CD14-positive monocyte (primary cell): ENCODE measurements at regions not wholly inside any gene's neighbourhood (a gene's known extent, or its start where the extent isn't known, plus 50 kb on each side); places are given as distances from the start of the nearest gene placed in this dataset.

Source experiments
- DNase-seq, 3 donors: peaks; one replicate each; pipeline ENCODE4 v3.0.0-alpha.2; 2011 to 2022
- H2AFZ ChIP-seq: 2 replicates; pipeline ENCODE4 v1.6.0; 2012; ENCODE audit warnings: mild to moderate bottlenecking, low read depth, low read length, inconsistent platforms; ENCODE audit not compliant: insufficient read depth, poor library complexity, severe bottlenecking
- H3K27ac ChIP-seq, 2 donors: 1 replicate in 1 of 2; 2 replicates in 1 of 2; pipeline ENCODE4 v1.5.1; 2012 to 2013; ENCODE audit warnings: low read length in 2 of 2, control low read depth in 1 of 2, inconsistent platforms in 1 of 2, low read depth in 1 of 2, mild to moderate bottlenecking in 1 of 2
- H3K27me3 ChIP-seq, 2 donors: one replicate each; pipeline versions ENCODE4 v1.6.0 to v1.6.1; 2011 to 2013; ENCODE audit warnings: low read length in 2 of 2; ENCODE audit not compliant: control insufficient read depth in 2 of 2, insufficient read depth in 2 of 2
- H3K36me3 ChIP-seq, 2 donors: replicated peaks in 1 of 2; 1 replicate in 1 of 2; 2 replicates in 1 of 2; pipeline versions ENCODE4 v1.5.1 to v1.6.1; 2012 to 2013; ENCODE audit warnings: low read length in 2 of 2, control low read depth in 1 of 2, inconsistent platforms in 1 of 2, mild to moderate bottlenecking in 1 of 2; ENCODE audit not compliant: insufficient read depth in 2 of 2, control insufficient read depth in 1 of 2
- H3K4me1 ChIP-seq, 2 donors: 1 replicate in 1 of 2; 2 replicates in 1 of 2; pipeline versions ENCODE4 v1.5.1 to v1.6.1; 2012 to 2013; ENCODE audit warnings: low read length in 2 of 2, control low read depth in 1 of 2, inconsistent platforms in 1 of 2, mild to moderate bottlenecking in 1 of 2, moderate library complexity in 1 of 2; ENCODE audit not compliant: insufficient read depth in 2 of 2, control insufficient read depth in 1 of 2
- H3K4me2 ChIP-seq: replicated peaks from 2 replicates; pipeline ENCODE3; 2012; ENCODE audit warnings: low read length, moderate library complexity, mild to moderate bottlenecking; ENCODE audit not compliant: poor library complexity, severe bottlenecking; ENCODE audit errors: extremely low read depth
- H3K4me3 ChIP-seq, 3 experiments: fragments of 200-600 bp in 1 of 3; sonication (generic) in 1 of 3; replicated peaks in 1 of 3; 1 replicate in 2 of 3; 2 replicates in 1 of 3; pipeline ENCODE4 v1.5.1; 2011 to 2013; ENCODE audit warnings: low read length in 3 of 3, mild to moderate bottlenecking in 3 of 3, control low read depth in 2 of 3, low read depth in 2 of 3, inconsistent platforms in 1 of 3, moderate library complexity in 1 of 3
- H3K79me2 ChIP-seq: 2 replicates; pipeline ENCODE4 v1.6.0; 2012; ENCODE audit warnings: mild to moderate bottlenecking, control low read depth, inconsistent platforms, low read length, moderate library complexity; ENCODE audit not compliant: insufficient read depth
- H3K9ac ChIP-seq: 2 replicates; pipeline ENCODE4 v1.6.0; 2017; ENCODE audit warnings: low read length, mild to moderate bottlenecking; ENCODE audit not compliant: insufficient read depth, poor library complexity, severe bottlenecking
- H3K9me3 ChIP-seq, 2 donors: replicated peaks in 1 of 2; 1 replicate in 1 of 2; 2 replicates in 1 of 2; pipeline versions ENCODE4 v1.5.1 to v1.6.1; 2012 to 2013; ENCODE audit warnings: low read length in 2 of 2, control low read depth in 1 of 2; ENCODE audit not compliant: control insufficient read depth in 1 of 2, insufficient read depth in 1 of 2
- H4K20me1 ChIP-seq: 2 replicates; pipeline ENCODE4 v1.6.0; 2012; ENCODE audit warnings: mild to moderate bottlenecking, low read length, control low read depth, moderate library complexity; ENCODE audit not compliant: insufficient read depth
- H3K27ac Mint-ChIP-seq, 7 donors: one replicate each; pipeline ENCODE4 v1.8.0; 2020; ENCODE audit warnings: mild to moderate bottlenecking in 7 of 7, mixed read lengths in 7 of 7, moderate library complexity in 6 of 7, inconsistent platforms in 2 of 7
- H3K27me3 Mint-ChIP-seq, 3 donors: one replicate each; pipeline ENCODE4 v1.8.0; 2021 to 2022; ENCODE audit warnings: low read depth in 3 of 3, mild to moderate bottlenecking in 3 of 3, mixed read lengths in 3 of 3, moderate library complexity in 3 of 3, inconsistent platforms in 1 of 3
- H3K36me3 Mint-ChIP-seq, 2 donors: one replicate each; pipeline ENCODE4 v1.8.0; 2020; ENCODE audit warnings: mixed read lengths in 2 of 2, inconsistent platforms in 1 of 2, mild to moderate bottlenecking in 1 of 2
- H3K4me1 Mint-ChIP-seq: one replicate; pipeline ENCODE4 v1.8.0; 2020; ENCODE audit warnings: mild to moderate bottlenecking, mixed read lengths
- H3K4me3 Mint-ChIP-seq, 2 donors: one replicate each; pipeline ENCODE4 v1.8.0; 2020; ENCODE audit warnings: mild to moderate bottlenecking in 2 of 2, mixed read lengths in 2 of 2, moderate library complexity in 1 of 2
- H3K9me3 Mint-ChIP-seq, 7 donors: one replicate each; pipeline ENCODE4 v1.8.0; 2020 to 2022; ENCODE audit warnings: mixed read lengths in 7 of 7, mild to moderate bottlenecking in 6 of 7, moderate library complexity in 6 of 7, inconsistent platforms in 2 of 7
- WGBS: methylation state at CpG from one replicate; pipeline ENCODE4 v1.1.5; 2013; ENCODE audit warnings: missing lambda C conversion rate; ENCODE audit not compliant: insufficient coverage; 5-methylcytosine and 5-hydroxymethylcytosine counted together
- intact Hi-C, 2 donors: fragments of 100-400 bp; cut with micrococcal nuclease; formaldehyde crosslinking; loops; one replicate each; pipeline versions ENCODE4 v1.15.0 to v1.15.1; 2023
- TF ChIP-seq, protein P1 (sequence below): fragments of 200-600 bp; IDR thresholded peaks from one replicate; pipeline ENCODE4 v1.8.0; 2022; ENCODE audit warnings: antibody characterized with exemption, mild to moderate bottlenecking

DNA sequence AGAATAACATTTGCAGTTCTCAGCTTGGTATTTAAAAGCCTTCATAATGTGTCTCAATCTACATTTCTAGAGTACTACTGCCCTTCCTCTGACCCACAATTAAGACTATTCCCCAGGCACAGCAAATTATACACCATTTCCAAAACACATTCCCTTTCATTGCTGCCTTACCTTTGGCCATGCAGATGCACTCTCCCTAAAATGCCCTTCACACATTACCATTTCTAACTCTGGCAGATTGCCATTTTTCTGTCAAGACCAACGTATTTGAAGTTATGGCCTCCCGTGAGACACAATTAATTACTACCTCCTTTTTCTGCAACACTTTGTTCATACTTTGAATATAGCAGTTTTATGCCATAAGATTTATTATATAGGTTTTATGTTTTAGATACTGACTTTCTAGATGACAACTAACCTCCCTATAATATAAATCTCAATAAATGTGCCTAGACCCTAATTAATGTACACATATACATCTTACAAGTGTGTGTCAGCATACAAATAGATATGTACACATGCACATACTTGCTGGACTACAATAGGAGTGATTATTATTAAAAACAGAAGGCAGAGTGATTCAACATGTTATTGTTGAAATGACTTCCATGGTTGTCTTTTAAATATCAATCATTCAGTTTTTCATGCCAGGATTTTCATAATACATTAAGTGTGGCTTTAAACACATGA, 2902.5 kb downstream of the PCDH9 start:
- WGBS = no CpG with 5 or more reads among the region's 2 CpGs
- Histone ChIP-seq H3K4me1 (no peaks in the 10 kb centered on the region), H4K20me1 (no peaks in the 10 kb centered on the region), H3K27ac (no peak overlapping the region), H3K36me3 (no peaks in the 10 kb centered on the region), H3K9ac (no peak overlapping the region), H3K4me3 (no peak overlapping the region), H3K79me2 (no peaks in the 10 kb centered on the region), H3K27me3 (no peaks in the 10 kb centered on the region), H3K4me2 (no peak overlapping the region), H3K9me3 (no peaks in the 10 kb centered on the region), H2AFZ (no peak overlapping the region)
- H3K27me3 Mint-ChIP-seq = no peaks in the 10 kb centered on the region
- H3K36me3 Mint-ChIP-seq = no peaks in the 10 kb centered on the region
- intact Hi-C loops = no loop called here
- H3K4me1 Mint-ChIP-seq = no peaks in the 10 kb centered on the region
- peaks cover 0 to 2% (median 0%) of the 10 kb centered on the region in 7 donors for H3K9me3 Mint-ChIP-seq
- DNase-seq = no peak
- TF ChIP-seq, protein P1, sequence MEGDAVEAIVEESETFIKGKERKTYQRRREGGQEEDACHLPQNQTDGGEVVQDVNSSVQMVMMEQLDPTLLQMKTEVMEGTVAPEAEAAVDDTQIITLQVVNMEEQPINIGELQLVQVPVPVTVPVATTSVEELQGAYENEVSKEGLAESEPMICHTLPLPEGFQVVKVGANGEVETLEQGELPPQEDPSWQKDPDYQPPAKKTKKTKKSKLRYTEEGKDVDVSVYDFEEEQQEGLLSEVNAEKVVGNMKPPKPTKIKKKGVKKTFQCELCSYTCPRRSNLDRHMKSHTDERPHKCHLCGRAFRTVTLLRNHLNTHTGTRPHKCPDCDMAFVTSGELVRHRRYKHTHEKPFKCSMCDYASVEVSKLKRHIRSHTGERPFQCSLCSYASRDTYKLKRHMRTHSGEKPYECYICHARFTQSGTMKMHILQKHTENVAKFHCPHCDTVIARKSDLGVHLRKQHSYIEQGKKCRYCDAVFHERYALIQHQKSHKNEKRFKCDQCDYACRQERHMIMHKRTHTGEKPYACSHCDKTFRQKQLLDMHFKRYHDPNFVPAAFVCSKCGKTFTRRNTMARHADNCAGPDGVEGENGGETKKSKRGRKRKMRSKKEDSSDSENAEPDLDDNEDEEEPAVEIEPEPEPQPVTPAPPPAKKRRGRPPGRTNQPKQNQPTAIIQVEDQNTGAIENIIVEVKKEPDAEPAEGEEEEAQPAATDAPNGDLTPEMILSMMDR = no peak
- no peak overlapping the region for H3K4me3 Mint-ChIP-seq
- H3K27ac Mint-ChIP-seq = no peak overlapping the region

DNA sequence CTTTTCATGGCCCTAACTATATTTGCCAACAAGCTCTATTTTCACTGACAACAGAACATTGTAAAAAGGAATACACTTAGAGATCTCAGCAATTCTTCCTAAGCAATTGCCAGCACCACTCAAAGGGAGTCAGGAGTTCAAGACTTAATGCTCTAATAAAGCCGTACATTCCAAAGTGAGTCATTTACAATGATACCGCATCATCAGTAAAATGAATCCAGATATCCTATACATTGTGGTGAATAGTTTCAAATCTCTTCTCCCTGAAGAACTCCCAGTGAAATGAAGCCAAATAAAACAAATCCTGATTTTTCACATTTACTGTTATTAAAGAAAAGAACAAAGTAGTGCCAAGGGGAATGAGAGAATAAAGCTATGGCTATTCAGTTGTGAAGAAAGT, 2898.7 kb upstream of the PCDH20 start:
- H3K4me1 Mint-ChIP-seq = no peaks in the 10 kb centered on the region
- H3K9me3 ChIP-seq = peaks cover 5 to 9% of the 10 kb centered on the region in 2 donors
- H3K27me3 ChIP-seq = no peaks in the 10 kb centered on the region
- no peaks in the 10 kb centered on the region for H3K79me2 ChIP-seq
- H3K9ac ChIP-seq = no peak overlapping the region
- no peak overlapping the region for H2AFZ ChIP-seq
- no CpG with 5 or more reads among the region's 2 CpGs for WGBS
- H4K20me1 ChIP-seq = no peaks in the 10 kb centered on the region
- TF ChIP-seq, protein P1 = no peak
- no peaks in the 10 kb centered on the region for H3K4me1 ChIP-seq
- H3K4me3 ChIP-seq = no peak overlapping the region
- H3K9me3 Mint-ChIP-seq = peaks cover 0 to 4% (median 0%) of the 10 kb centered on the region in 7 donors
- intact Hi-C loops = no loop called here
- H3K27ac Mint-ChIP-seq = no peak overlapping the region
- no peaks in the 10 kb centered on the region for H3K36me3 Mint-ChIP-seq
- no peak for DNase-seq
- no peak overlapping the region for H3K4me2 ChIP-seq
- no peak overlapping the region for H3K4me3 Mint-ChIP-seq
- no peaks in the 10 kb centered on the region for H3K27me3 Mint-ChIP-seq
- H3K36me3 ChIP-seq = no peaks in the 10 kb centered on the region
- H3K27ac ChIP-seq = no peak overlapping the region
